Fibroblast of lung (primary cell): ENCODE measurements at regions not wholly inside any gene's neighbourhood (a gene's known extent, or its start where the extent isn't known, plus 50 kb on each side); places are given as distances from the start of the nearest gene placed in this dataset.
"Not testable (repeated sequence)": the region's sequence is repeated elsewhere in the genome, so short reads cannot be mapped to it uniquely, and the experiment has no call there.

ENCODE experiments used
- DNase-seq, 2 donors: peaks; one replicate each; pipeline versions ENCODE4 v3.0.0 to v3.0.0-alpha.2; 2010; ENCODE audit warnings: low read depth in 2 of 2
- H2AFZ ChIP-seq: 2 replicates; pipeline ENCODE4 v1.5.1; 2012; ENCODE audit warnings: low read length, control low read depth, inconsistent platforms
- H3K27ac ChIP-seq: 2 replicates; pipeline ENCODE4 v1.5.1; 2011; ENCODE audit warnings: low read length, control low read depth; ENCODE audit not compliant: insufficient read depth
- H3K27me3 ChIP-seq: 2 replicates; pipeline ENCODE4 v1.5.1; 2011; ENCODE audit warnings: mild to moderate bottlenecking, low read length; ENCODE audit not compliant: control insufficient read depth, insufficient read depth
- H3K36me3 ChIP-seq: 2 replicates; pipeline ENCODE4 v1.5.1; 2011; ENCODE audit warnings: low read length; ENCODE audit not compliant: control insufficient read depth, insufficient read depth
- H3K4me1 ChIP-seq: 2 replicates; pipeline ENCODE4 v1.5.1; 2011; ENCODE audit warnings: low read length; ENCODE audit not compliant: control insufficient read depth, insufficient read depth; ENCODE audit errors: extremely low read depth
- H3K4me2 ChIP-seq: 2 replicates; pipeline ENCODE4 v1.5.1; 2011; ENCODE audit warnings: low read length, control low read depth; ENCODE audit not compliant: insufficient read depth; ENCODE audit errors: extremely low read depth
- H3K4me3 ChIP-seq, 4 experiments: fragments of 200-600 bp in 1 of 4; sonication (generic) in 1 of 4; replicated peaks in 1 of 4; 2 replicates each; pipeline ENCODE4 v1.5.1; 2011 to 2016; ENCODE audit warnings: low read length in 4 of 4, low read depth in 3 of 4, mild to moderate bottlenecking in 3 of 4, control low read depth in 2 of 4, inconsistent platforms in 1 of 4, mixed read lengths in 1 of 4; ENCODE audit not compliant: insufficient read depth in 1 of 4; ENCODE audit errors: control extremely low read depth in 1 of 4
- H3K79me2 ChIP-seq: 2 replicates; pipeline ENCODE4 v1.5.1; 2012; ENCODE audit warnings: mild to moderate bottlenecking, low read length, inconsistent platforms; ENCODE audit not compliant: control insufficient read depth, insufficient read depth
- H3K9ac ChIP-seq: 2 replicates; pipeline ENCODE4 v1.5.1; 2011; ENCODE audit warnings: mild to moderate bottlenecking, low read length, control low read depth; ENCODE audit not compliant: insufficient read depth
- H3K9me3 ChIP-seq: 2 replicates; pipeline ENCODE4 v1.5.1; 2012; ENCODE audit warnings: low read depth, low read length; ENCODE audit not compliant: control insufficient read depth, insufficient read depth
- H4K20me1 ChIP-seq: 2 replicates; pipeline ENCODE4 v1.5.1; 2011; ENCODE audit warnings: low read length; ENCODE audit not compliant: control insufficient read depth, insufficient read depth; ENCODE audit errors: extremely low read depth
- CTCF ChIP-seq, 2 donors: IDR thresholded peaks in 1 of 2; conservative IDR thresholded peaks in 1 of 2; 1 replicate in 1 of 2; 2 replicates in 1 of 2; pipeline ENCODE4 v1.5.1; 2011 to 2012; ENCODE audit warnings: low read length in 2 of 2, control low read depth in 1 of 2, inconsistent platforms in 1 of 2, low read depth in 1 of 2, mild to moderate bottlenecking in 1 of 2
- EZH2 ChIP-seq: IDR thresholded peaks from 2 replicates; pipeline ENCODE4 v1.5.1; 2012; ENCODE audit warnings: low read length, control low read depth, mild to moderate bottlenecking; ENCODE audit errors: missing control alignments

- H3K36me3 ChIP-seq: no peaks in the 10 kb centered on the region
- no peaks in the 10 kb centered on the region for H4K20me1 ChIP-seq
- H3K79me2 ChIP-seq: no peaks in the 10 kb centered on the region
- no peaks in the 10 kb centered on the region for H3K27me3 ChIP-seq
- H3K9ac ChIP-seq: no peak overlapping the region
- no peak overlapping the region for H3K4me3 ChIP-seq
- H3K4me1 ChIP-seq: no peaks in the 10 kb centered on the region
- H3K9me3 ChIP-seq: no peaks in the 10 kb centered on the region
- H3K4me2 ChIP-seq: no peak overlapping the region
- DNase-seq: no peak
- no peak for TF ChIP-seq CTCF (conservative IDR thresholded peaks at IDR 0.05 in 1 of 2, IDR thresholded peaks at IDR 0.05 in 1 of 2; ENCODE audit: low read depth in 1 of 2, low read length in 2 of 2)
- no peak for TF ChIP-seq EZH2
- H3K27ac ChIP-seq: no peak overlapping the region
- no peak overlapping the region for H2AFZ ChIP-seq
Observed at GRCh38 chr1:30548294-30548693, 175.1 kb downstream of the MATN1 start.

GRCh38 chr1:30547326-30547725 is 176.1 kb downstream of the MATN1 start:
- not testable (repeated sequence) for H2AFZ ChIP-seq, H3K36me3 ChIP-seq, H3K4me2 ChIP-seq, H3K27me3 ChIP-seq, H3K79me2 ChIP-seq, H3K9me3 ChIP-seq, H3K4me3 ChIP-seq, H3K4me1 ChIP-seq, H3K27ac ChIP-seq, H3K9ac ChIP-seq, DNase-seq, H4K20me1 ChIP-seq

GRCh38 chr1:30545365-30545764 is 178.0 kb downstream of the MATN1 start:
- Histone ChIP-seq H3K9ac (no peak overlapping the region), H3K79me2 (no peaks in the 10 kb centered on the region), H3K27ac (no peak overlapping the region), H2AFZ (no peak overlapping the region), H3K9me3 (no peaks in the 10 kb centered on the region), H3K4me1 (no peaks in the 10 kb centered on the region), H3K27me3 (no peaks in the 10 kb centered on the region), H4K20me1 (no peaks in the 10 kb centered on the region), H3K4me2 (no peak overlapping the region), H3K36me3 (no peaks in the 10 kb centered on the region), H3K4me3 (no peak overlapping the region)
- no peak for DNase-seq
- no peak for TF ChIP-seq EZH2
- no peak for TF ChIP-seq CTCF (conservative IDR thresholded peaks at IDR 0.05 in 1 of 2, IDR thresholded peaks at IDR 0.05 in 1 of 2; ENCODE audit: low read depth in 1 of 2, low read length in 2 of 2)
